ENCODE measurements at regions not wholly inside any gene's neighbourhood (a gene's known extent, or its start where the extent isn't known, plus 50 kb on each side); places are given as distances from the start of the nearest gene placed in this dataset.
"Not testable (repeated sequence)": the region's sequence is repeated elsewhere in the genome, so short reads cannot be mapped to it uniquely, and the experiment has no call there.

DNA sequence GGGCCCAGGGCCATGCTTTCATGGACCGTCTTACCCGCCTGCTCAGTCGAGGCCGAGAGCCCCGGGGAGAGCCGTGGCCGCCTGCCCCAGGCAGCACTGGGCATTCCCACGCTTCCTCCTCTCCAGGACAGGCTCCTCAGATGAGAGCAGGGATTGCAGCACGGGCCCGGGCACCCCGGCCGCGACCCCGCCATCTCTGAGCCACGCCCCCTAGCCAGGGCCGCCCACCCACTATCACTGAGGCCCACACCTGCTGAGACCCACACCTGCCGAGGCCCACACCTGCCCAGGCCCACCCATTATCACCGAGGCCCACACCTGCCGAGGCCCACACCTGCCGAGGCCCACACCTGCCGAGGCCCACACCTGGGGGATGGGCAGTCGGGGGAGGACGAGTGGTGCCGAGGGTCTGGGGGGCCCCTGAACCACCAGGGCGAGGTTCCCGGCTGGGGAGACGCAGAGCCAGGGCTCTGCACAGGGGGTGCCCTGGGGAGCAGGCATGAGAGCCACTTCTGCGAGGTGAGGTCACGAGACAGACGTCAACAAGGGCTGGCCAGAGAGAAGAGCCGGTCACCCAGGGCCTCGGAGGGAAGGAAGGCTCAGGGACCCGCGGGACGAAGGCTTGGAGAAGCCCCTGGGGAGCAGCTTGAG is 235.6 kb downstream of the ERMARD start:
- no peak for DNase-seq

- DNase-seq, result no peak
These were observed 234.9 kb downstream of the ERMARD start for GRCh38 chr6:169986171-169986847.

DNA sequence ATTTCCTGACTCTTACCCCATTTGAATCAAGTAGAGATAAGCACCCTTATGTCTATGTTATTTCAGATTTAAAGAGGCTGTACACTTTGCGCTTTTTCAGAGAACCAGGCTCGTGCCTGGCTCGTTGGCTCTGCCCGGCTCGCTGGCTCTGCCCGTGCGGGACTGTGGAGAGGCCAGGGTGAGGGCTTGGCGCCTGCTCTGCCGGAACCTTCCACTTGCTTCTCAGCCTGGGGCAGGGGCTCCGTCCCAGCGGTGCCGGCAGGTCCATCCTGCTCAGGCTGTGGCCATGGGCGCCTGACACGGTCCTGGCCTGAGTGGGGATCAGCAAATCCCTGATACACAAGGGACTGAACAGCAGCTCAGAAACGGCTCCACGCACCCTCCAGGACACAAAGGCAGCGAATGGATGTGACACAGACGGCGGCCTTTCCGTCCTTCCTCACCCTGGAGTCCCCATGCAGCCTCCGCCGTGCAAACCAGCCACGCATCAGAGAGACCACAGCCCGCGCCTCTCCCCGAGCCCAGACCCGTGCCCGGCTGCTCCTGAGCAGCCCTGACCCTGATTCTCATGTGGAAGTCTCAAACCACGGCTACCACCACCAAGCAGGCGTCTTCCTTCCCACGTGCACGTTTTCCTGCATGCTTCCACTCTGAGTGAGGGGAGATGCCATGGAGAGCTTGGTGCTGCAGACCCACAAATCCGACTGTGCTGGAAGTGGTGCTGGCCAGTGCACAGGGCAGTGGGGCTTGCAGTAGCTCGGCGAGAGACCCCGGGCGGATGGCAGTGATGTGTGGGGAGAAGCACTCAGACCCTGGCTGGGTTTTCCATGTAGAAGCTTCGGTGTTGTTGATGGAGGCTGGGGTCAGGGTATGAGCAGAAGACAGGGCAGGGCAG is 233.9 kb downstream of the ERMARD start:
- DNase-seq, result no peak

DNA sequence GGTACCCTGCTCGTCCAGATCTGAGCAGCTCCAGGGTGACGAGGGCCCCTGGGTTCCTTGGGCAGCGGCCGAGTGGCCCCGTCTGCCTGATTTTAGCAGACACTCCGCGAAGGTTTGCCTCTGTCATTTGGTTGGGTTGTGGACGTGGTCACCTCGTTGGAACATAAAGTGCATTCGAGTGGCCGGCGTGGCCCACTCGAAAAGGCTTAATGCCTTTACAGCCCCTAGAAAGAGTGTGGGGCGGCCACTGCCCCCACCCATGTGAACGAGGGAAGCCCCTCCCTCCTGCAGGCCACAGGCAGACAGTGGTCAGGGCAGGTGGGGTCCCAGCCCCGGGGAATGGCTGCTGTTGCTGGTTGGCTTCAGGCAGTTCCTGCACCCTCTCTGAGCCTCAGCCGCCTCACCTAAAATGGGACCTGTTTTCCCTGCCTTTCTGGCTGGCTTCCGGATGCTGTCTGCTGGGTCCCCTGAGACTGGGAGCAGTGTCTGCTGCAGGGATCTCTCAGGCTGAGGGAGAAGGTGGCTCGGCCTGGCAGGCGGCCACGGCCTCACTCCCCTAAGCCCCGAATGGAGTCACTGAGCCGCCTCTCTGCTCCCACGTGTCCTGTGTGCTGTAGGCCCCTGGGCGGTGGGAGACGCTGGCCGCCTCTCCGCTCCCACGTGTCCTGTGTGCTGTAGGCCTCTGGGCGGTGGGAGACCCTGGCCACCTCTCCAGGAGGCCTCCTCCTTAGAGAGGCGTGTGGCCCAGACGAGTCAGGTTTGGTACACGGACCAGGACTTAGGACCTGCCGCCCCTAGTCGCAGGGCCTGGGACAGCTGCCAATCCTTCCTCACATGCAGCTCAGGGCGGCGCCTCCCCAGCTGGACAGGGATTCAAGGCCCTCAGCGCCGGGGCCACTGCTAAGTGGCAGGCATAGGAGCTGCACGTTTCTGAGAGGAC is 233.0 kb downstream of the ERMARD start:
- no peak for DNase-seq

GRCh38 chr6:169983651-169984050 is 232.2 kb downstream of the ERMARD start:
- no peak for DNase-seq

GRCh38 chr6:169982461-169983386 is 231.3 kb downstream of the ERMARD start:
- no peak for DNase-seq

GRCh38 chr6:169981969-169982368 is 230.5 kb downstream of the ERMARD start:
- no peak for DNase-seq

- DNase-seq, result no peak
These were observed 230.1 kb downstream of the ERMARD start for GRCh38 chr6:169981568-169981967.

DNA sequence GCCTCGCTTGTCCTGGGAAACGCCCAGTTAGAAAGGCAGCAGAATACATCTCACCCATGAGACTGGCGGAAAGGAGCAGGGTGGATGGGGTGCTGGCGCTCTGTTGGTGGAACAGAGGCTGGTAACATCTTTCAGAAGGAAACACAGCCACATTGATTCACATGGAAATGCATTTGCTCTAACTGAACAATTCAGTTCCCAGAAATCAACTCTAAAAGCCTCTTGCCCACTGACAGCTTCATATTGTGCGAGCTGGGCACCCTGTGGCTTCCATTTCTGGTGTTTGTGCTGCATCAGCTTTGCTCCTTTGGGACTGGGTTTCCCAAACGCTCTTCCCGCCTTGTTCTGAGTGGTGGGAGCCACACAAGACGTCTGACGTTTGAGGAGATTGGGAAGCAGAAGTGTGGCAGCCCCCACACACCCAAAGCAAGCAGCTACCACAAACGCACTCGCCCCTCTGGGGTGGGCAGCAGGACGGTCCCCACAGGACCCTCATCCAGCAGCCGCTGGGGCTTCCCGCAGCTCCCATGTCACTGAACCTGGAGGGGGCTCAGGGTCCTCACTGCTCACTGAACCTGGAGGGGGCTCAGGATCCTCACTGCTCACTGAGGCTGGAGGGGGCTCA is 229.5 kb downstream of the ERMARD start:
- DNase-seq, result no peak

GRCh38 chr6:169979873-169980432 is 228.5 kb downstream of the ERMARD start:
- DNase-seq, result no peak

DNA sequence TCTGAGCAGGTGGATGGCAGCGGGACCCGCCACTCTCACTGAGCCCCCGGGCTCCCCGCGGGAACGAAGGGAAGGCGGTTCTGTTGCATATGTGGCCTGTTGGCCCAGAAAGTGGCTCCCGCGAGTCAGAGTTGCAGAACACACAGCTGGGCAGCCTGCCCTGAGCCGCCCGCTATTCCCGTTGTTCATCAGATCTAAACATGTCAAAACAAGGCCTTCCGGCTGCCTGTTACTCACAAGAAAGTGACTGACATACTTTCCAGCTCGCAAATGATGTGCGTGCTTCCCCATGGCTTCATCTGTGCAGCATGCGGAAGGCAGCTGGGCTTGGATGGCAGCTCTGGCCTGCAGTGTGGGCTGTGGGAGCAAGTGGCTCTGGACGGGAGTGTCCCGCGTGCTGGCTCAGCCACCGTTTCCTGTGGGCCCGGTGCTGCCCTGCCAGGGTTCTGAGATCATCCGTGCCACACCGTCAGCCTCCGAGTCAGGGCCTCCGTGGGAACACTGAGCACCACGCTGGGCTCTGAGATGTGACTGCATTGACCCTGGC is 227.3 kb downstream of the ERMARD start:
- no peak for DNase-seq

DNA sequence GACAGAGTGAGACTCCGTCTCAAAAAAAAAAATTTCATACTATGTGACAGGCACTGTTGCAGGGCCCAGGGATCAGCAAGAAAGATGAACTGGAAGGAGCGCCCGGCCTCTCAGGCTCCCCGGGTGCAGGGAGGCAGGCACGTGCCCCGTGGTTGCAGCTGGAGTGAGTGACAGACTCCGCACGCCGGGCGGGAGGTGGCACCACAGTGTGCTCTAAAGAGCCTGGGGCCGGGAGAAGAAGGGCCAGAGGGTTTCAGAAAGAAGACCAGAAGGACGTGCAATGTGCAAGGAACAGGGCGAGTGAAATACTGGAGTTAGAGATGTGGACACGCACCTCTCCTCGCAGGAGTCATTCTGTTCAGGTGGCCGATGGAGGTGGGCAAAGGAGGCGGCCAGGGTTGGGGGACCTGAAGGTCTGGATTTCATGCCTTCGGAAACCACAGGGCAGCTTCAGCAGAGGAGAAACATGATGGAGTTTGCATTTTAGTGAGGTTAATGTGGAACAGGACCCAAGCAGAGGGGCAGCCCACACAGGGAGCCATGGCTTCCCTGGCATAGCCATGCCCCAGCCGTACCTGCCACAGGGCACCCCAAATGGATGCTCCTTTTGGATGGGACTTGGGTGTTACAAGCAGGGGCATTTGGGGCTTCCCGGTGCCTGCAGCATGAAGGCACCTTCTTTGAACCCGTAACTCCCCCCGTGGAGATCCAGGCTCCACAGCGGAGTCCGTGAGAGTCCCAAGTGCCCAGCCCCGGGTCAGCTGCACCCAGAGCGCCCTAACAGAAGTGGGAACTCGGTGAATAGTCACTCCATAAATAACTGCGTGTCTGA is 226.2 kb downstream of the ERMARD start:
- DNase-seq, result no peak

DNA sequence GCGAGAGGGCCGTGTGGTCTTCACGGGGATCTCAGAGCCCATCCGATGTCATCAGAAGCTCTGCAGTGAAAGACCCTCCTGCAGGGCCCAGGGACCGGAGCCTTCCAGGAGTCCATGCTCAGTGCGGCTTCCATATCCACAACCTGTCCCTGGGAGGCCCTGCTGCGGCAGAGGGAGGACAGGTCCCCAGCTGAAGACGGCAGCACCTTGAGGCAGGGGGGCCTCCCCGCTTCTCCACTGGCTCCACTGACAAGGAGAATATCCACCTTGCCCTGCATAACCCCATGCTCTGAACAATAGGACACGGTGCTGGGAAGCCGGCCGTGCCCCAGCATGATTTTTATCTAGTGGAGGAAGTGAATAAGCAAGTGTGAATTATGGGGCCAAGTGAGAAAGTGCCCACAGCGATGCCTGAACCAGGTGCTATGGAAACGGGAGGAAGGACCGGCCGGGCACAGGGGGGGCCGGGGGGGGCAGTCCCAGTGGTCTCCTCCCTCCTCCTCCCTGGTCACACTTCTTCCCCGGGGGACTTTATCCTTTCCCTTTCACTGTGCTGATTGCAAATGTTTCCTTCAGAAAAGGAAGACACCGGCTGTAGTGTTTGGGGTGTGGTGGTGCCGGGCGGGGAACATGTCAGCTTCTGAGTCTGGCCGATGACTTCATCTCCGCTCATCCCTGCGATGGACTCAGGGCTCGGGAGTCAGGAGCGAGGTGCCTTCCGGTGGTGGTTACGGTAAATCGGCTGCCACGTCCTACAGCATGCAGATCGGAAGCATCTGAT is 225.1 kb downstream of the ERMARD start:
- DNase-seq, result no peak

DNA sequence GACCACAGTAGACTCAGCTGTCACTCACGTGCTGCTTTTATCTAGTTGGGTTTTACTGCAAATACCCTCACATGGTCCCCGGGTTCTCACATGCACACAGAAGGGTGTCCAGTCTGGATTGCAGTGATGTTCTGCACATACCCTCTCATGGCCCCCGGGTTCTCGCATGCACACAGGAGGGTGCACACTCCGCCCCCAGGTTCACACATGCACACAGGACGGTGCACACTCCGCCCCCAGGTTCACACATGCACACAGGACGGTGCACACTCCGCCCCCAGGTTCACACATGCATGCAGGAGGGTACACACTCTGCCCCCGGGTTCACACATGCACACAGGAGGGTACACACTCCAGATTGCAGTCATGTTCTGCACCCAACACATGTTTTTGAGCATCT is 224.3 kb downstream of the ERMARD start:
- DNase-seq, result no peak

- no peak for DNase-seq
These were observed 223.9 kb downstream of the ERMARD start for GRCh38 chr6:169975286-169975685.

GRCh38 chr6:169974663-169975062 is 223.2 kb downstream of the ERMARD start:
- no peak for DNase-seq

GRCh38 chr6:169973588-169974467 is 222.4 kb downstream of the ERMARD start:
- DNase-seq, result not testable (repeated sequence)

Measured in activated T-cell treated with anti-CD3 and anti-CD28 coated beads for 4 hours (primary cell).